ENCODE measurements at regions not wholly inside any gene's neighbourhood (a gene's known extent, or its start where the extent isn't known, plus 50 kb on each side); places are given as distances from the start of the nearest gene placed in this dataset.

GRCh38 chr5:133868946-133869518, 99.4 kb downstream of the C5orf15 start:
- H3K9me3 ChIP-seq = no peaks in the 10 kb centered on the region
- H3K4me3 ChIP-seq = peak overlapping the region; percentile 48
- no peaks in the 10 kb centered on the region for H3K27me3 ChIP-seq (replicated peaks; ENCODE audit: insufficient read depth)
- peaks cover 3 to 20% of the 10 kb centered on the region in 2 donors for H3K4me1 ChIP-seq (ENCODE audit: control insufficient read depth in 1 of 2, low read depth in 2 of 2)
- peak; percentile 73 for TF ChIP-seq CTCF (IDR thresholded peaks at IDR 0.05)
- H3K36me3 ChIP-seq = no peaks in the 10 kb centered on the region
- peak; percentile 41 for DNase-seq (ENCODE audit: low spot score)
- peak; percentile 75 for ATAC-seq (ENCODE audit: insufficient number of reproducible peaks, low FRiP score, low read depth)
- no peak overlapping the region for H3K27ac ChIP-seq

- Histone ChIP-seq H3K36me3 (no peaks in the 10 kb centered on the region), H3K9me3 (no peaks in the 10 kb centered on the region), H3K27ac (no peak overlapping the region), H3K4me3 (no peak overlapping the region), H3K4me1 (ENCODE audit: control insufficient read depth in 1 of 2, low read depth in 2 of 2) (peaks cover 3 to 20% of the 10 kb centered on the region in 2 donors), H3K27me3 (replicated peaks; ENCODE audit: insufficient read depth) (no peaks in the 10 kb centered on the region)
- no peak for TF ChIP-seq CTCF (IDR thresholded peaks at IDR 0.05)
- no peak for DNase-seq (ENCODE audit: low spot score)
- no peak for ATAC-seq (ENCODE audit: insufficient number of reproducible peaks, low FRiP score, low read depth)
Measured at GRCh38 chr5:133867851-133868545, 100.4 kb downstream of the C5orf15 start.

- H3K27ac ChIP-seq = no peak overlapping the region
- no peaks in the 10 kb centered on the region for H3K27me3 ChIP-seq (replicated peaks; ENCODE audit: insufficient read depth)
- H3K36me3 ChIP-seq = no peaks in the 10 kb centered on the region
- DNase-seq (ENCODE audit: low spot score) = no peak
- no peak for ATAC-seq (ENCODE audit: insufficient number of reproducible peaks, low FRiP score, low read depth)
- H3K4me3 ChIP-seq = no peak overlapping the region
- H3K9me3 ChIP-seq = no peaks in the 10 kb centered on the region
- peaks cover 3 to 20% of the 10 kb centered on the region in 2 donors for H3K4me1 ChIP-seq (ENCODE audit: control insufficient read depth in 1 of 2, low read depth in 2 of 2)
- no peak for TF ChIP-seq CTCF (IDR thresholded peaks at IDR 0.05)
Measured at GRCh38 chr5:133867341-133867740, 101.1 kb downstream of the C5orf15 start.

GRCh38 chr5:133866903-133867245, 101.6 kb downstream of the C5orf15 start:
- H3K36me3 ChIP-seq = no peaks in the 10 kb centered on the region
- TF ChIP-seq CTCF (IDR thresholded peaks at IDR 0.05) = no peak
- H3K27ac ChIP-seq = no peak overlapping the region
- H3K4me1 ChIP-seq (ENCODE audit: control insufficient read depth in 1 of 2, low read depth in 2 of 2) = peaks cover 3 to 20% of the 10 kb centered on the region in 2 donors
- ATAC-seq (ENCODE audit: insufficient number of reproducible peaks, low FRiP score, low read depth) = no peak
- H3K27me3 ChIP-seq (replicated peaks; ENCODE audit: insufficient read depth) = no peaks in the 10 kb centered on the region
- DNase-seq (ENCODE audit: low spot score) = no peak
- H3K9me3 ChIP-seq = no peaks in the 10 kb centered on the region
- no peak overlapping the region for H3K4me3 ChIP-seq

- no peak for TF ChIP-seq CTCF (IDR thresholded peaks at IDR 0.05)
Measured at GRCh38 chr5:133866160-133866902, 102.1 kb downstream of the C5orf15 start.

More at GRCh38 chr5:133866160-133866902, 102.1 kb downstream of the C5orf15 start:
- H3K4me3 ChIP-seq = no peak overlapping the region
- DNase-seq (ENCODE audit: low spot score) = no peak
- H3K9me3 ChIP-seq = no peaks in the 10 kb centered on the region
- no peaks in the 10 kb centered on the region for H3K27me3 ChIP-seq (replicated peaks; ENCODE audit: insufficient read depth)
- no peaks in the 10 kb centered on the region for H3K36me3 ChIP-seq
- ATAC-seq (ENCODE audit: insufficient number of reproducible peaks, low FRiP score, low read depth) = no peak
- H3K27ac ChIP-seq = no peak overlapping the region
- peaks cover 3 to 19% of the 10 kb centered on the region in 2 donors for H3K4me1 ChIP-seq (ENCODE audit: control insufficient read depth in 1 of 2, low read depth in 2 of 2)

Measured in thoracic aorta (tissue), 2 donors.